TTC549 (cell line): ENCODE measurements at regions not wholly inside any gene's neighbourhood (a gene's known extent, or its start where the extent isn't known, plus 50 kb on each side); places are given as distances from the start of the nearest gene placed in this dataset.

Experiments used
- FAIRE-seq: peaks from 2 replicates; lab custom pipeline; 2012; peaks lifted over from hg19 to GRCh38; lab: Jason Lieb, UNC

DNA sequence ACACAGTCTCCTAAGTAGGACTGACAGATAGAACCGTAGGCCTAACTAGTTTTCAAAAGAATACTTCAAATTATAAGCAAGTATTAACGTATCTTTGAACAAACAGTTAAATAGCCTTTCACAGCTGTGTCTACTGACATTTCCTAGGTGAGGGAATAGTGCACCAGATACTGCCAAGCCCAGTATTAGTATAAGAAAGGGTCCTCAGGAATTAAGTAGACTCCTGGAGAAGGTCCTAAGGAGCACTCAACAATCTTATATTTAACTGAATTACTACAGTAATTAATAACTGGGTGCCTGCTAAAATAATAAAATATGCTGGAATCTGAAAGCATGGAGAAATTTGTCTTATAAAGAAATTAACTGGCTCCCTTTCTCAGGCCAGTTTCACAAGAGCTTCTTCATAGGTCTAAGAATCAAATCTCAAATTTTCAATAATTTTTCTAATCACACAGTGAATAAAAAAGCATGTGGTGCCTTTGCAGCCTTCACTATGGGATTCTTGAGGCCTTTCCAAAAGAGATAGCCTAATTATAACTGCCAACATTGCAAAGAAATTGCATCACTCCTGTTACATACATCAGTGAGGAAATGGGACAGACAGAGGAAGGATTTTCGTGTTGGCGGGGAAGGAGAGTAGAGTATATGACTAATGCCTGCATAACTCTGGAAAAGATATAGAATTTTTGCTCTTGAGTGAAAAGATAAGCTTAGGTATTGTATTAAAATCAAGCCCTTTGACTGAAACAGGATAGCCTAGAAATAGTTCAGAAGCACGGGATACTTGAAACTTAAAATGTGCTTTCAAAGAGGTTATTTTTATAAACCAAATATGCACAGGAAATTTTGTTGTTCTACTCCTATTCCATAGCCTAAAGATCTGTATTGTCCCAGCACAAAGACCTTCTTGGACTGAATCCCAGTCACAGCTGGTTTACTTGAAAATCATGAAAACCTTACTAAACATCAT lies 228.6 kb upstream of the STK17B start:
- no peak for FAIRE-seq

DNA sequence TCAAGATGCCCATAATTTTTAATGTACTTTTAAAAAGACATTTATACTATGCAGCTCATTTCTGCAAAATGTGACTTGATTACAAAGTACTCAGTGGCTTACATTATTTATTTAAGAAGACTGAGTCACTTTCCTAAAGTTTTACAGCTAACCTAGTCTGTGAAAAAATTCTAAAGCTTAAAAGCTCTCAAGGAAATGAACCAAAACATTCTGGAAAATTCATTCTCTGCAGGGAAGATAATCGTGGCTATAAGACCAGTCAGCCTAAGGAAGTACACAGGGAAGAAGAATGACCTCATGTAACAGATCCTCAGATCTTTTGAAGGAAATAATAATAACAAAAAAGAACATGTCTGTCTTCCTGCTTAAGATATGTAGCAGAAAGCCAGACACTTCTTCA lies 232.1 kb upstream of the STK17B start:
- FAIRE-seq: no peak

DNA sequence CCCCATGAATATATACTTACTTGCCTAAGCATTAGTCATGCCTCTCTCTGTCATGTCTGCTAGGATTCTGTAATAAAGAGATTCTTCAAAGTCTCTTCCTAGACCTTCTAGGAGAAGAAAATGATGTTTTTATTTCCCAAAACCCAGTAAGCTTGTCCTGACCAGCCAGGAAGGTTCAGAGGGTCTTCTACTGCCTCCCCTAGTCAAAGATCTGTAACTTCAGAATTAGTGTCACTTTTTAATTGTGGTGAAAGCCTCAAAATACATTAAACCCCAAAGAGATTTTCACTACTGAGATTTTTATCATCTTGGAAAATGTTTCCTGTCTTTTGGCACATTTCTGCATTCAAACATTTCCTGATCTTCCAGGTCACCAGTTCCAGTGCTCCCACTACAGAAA lies 232.9 kb upstream of the STK17B start:
- FAIRE-seq: no peak

DNA sequence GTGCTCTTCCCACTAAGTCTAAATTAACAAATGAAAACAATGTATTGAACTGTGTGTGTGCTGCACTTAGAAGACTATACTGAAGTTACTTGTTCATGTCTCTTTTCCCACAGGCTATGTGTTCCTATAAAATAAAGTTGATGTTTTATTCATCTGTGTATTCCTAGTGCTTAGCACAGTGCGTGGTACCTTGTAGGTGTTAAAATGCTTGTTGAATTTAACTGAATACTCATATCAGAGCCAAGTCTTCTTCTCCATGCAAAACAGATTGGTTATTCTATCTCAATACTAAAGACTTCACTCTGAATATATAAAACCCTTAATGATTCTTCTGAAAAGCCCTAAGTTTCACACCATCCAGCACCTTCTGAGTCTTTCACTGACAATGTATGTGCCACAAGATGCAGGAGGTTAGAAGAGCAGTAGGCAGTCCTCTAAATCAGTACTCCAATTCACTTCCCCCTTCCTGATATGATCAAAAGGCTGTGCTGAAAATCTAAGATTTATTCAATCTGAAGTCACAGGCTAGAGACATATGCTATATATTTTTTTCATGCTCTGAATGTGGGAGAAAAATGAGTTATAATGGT lies 231.7 kb upstream of the CCDC150 start:
- no peak for FAIRE-seq

DNA sequence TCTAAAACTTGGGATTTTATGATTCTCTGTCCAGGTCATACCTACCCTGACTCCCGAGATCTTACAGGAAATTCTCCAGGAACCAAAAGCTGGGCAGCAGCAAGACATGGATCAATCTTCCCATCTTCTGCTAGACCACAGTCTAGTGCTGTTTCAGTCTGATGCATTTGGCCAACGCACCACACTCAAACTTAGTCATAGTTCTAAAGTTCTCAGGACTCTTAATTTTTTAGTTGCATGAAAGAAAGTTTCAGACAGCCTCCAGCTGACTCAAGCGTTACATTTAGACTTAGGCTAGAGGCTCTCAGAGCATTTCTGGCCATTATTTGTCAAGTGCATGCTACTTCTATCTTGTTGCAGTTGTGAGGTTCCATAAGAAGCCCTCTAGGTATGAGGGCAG lies 230.1 kb upstream of the CCDC150 start:
- no peak for FAIRE-seq

DNA sequence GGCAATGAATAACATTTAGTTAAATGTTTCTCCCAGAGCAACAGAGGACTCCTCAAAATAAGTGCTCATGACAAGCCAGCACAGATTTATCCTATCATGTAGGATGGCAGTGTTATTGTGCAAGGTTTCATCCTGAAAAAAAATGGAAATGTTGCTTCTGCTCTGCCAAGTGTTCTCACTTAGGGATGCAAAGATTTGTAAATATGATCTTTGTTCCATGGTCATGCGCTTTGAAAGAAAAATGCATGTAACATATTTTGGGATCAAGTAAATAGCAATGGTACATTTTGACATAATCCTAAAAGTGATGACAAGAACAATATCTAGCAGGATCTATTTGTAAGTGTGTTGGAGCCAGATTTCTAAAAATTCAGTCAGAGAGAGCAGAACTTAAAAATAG lies 229.5 kb upstream of the CCDC150 start:
- no peak for FAIRE-seq

DNA sequence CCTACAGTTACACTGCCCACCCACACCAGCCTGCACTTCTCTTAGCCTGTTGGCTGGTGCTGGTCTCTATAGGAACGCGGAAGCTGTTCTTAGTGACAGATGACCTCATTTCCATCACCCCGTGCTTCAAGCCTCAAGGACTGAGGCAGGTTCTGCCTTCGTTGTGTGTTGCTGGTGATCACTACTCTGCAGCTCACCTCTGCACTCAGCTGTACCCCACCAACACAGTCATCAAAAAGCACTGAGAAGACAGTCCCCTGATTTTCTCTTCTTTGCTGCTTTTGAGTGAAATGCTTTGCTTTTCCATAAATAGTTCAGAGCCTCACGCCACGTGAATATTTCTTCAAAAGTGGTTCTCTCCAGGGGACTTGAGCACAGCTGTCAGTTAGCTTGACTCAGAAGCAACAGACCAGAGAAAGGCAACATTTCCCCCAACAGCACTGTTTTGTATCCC lies 225.7 kb upstream of the CCDC150 start:
- no peak for FAIRE-seq

DNA sequence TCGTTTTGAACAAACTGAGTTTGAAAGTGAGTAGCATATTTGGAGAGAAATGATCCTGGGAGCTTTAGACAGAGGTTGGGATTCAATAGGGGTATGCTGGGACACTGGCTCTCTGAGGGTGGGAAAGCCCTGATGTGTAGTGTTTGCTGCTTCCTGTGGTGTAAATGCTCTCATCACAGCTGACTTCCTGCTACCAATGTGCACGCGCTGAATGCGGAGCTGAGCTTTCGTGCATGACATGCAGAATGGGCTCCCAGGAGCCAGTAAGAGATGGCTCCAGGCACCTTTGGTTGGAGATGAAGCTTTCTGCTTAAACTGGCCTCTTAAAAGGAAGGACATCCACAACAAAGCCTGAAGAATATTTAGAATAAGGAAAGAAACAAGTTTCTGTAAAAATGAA lies 224.1 kb upstream of the CCDC150 start:
- no peak for FAIRE-seq

DNA sequence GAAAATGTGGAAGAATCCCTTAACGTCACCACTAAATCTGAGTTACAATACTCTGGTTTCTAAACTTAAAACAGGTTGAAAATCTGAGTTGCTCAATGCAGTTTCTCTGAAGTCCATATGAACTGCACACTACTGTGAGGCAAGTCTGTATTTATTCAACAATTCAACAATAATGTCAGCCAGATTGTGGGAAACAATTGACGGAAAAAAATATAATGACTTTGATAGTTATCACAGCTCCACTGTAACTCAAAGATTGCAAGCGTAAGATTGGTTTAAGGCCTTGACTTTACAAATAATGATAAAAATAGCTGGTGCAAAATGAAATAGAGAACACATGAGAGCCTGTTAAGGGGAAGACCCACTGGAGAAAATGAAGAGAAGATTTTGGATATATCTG lies 219.4 kb upstream of the CCDC150 start:
- FAIRE-seq: no peak

DNA sequence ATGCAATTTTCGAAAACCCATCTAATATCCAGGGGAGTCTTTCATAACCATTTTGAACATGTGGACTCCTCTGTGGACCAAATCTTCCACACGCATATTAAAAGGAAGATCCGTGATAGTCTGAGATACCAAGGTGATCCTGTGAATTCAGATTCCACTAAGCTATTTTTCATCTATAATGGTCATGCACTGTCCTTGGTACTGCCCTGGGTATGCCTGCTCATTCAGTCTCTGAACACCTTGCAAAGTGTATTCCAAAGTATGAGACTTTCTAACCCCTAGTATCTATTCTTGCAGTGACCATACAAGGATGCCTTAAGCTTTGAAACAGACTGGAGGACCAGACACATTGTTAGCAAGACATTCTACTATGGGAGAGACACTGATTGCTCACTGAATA lies 217.6 kb upstream of the CCDC150 start:
- FAIRE-seq: no peak

DNA sequence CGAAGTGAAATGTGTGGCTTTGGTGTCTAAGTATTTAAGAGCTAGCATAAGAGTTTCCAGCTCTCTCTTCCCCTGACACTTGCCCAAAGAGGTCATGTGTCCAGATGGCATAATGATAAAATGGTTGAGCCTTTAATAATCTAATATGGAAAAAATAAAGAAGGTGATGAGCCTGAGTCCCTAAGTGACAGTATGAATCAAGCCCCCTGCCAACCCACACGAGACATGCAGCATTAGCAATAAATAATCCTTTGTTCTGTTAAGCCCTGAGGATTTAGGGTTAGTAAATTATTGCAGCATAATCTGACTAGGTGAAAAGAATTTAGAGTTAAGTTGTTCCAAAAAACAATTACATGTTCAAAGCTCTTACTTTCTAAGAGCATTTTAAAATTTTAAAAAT lies 217.2 kb upstream of the CCDC150 start:
- no peak for FAIRE-seq

DNA sequence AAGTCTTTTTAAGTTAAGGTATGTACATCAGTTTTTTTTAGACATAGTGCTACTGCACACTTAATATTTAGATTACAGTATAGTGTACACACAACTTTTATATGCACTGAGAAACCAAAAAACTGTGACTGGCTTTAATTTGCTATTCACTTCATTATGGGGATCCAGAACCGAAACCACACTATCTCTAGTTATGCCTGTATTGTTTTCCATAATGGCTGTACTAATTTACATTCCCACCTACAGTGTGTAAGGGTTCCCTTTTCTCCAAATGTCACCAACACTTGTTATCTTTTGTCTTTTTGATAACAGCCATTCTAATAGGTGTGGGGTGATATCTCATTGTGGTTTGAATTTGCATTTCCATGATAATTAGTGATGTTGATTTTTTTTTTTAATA lies 213.4 kb upstream of the CCDC150 start:
- no peak for FAIRE-seq

DNA sequence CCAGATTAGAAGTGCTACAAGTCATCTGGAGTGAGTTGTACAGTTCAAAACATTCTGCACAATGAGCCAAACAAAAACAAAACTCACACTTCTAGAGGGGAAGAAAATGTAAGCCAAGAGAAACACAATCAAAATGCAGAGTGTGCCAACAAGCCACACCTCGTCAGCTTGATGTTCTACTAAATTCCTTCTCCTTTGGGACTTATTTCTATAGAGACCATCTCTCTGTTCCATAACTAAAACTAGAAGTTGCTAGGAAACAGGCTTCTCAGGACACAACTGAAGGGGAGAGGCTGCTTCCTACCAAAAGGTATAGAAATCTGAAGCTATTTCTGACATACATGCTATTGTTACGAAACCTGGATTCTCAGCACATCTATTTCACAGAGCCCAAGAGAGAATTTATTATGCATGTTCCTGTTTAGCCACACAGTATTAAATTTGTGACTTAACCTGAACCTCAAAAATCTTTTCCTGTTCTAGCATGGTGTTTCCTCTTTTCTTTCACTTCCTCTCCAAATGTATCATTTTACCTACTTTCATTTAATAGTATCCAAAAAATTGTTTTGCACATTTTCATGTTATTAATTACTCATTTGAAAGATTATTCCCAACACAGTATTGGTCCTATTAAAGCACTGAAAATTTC lies 211.4 kb upstream of the CCDC150 start:
- no peak for FAIRE-seq

DNA sequence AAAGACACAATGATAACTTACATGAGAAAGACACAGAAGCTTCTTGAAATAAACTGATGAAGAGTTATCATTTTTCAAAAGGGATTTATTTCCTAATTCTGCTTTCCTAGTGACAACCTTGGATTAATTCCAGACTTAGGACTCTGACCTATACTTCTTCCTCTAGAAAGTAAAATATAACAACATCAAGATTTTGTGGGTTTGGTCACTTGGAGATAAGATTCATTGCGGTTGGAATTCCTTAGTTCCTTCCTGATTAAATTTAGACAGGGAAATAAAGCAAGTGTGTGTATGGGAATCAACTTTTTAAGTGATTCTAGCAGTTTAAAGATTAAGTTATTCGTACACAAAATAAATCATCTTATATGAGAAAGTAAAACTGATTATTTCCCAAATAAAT lies 208.4 kb upstream of the CCDC150 start:
- no peak for FAIRE-seq

DNA sequence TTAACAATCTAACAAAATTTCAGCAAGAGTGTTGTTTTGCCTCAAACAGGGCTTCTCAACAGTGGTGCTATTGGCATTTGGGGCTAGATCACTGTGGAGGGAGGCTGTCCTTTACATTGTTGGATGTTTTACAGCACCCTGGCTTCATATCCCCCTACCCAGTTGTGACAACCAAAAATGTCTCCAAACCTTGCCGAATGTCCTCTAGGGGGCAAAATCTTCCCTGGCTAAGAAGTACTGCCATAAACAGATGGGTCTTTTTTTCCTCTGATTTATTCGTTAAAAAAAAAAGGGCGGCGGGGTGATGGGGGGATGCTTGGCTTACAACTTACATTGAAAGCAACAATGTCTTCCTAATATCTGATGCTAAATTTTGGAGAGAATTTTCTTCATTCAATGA lies 207.6 kb upstream of the CCDC150 start:
- FAIRE-seq: no peak

DNA sequence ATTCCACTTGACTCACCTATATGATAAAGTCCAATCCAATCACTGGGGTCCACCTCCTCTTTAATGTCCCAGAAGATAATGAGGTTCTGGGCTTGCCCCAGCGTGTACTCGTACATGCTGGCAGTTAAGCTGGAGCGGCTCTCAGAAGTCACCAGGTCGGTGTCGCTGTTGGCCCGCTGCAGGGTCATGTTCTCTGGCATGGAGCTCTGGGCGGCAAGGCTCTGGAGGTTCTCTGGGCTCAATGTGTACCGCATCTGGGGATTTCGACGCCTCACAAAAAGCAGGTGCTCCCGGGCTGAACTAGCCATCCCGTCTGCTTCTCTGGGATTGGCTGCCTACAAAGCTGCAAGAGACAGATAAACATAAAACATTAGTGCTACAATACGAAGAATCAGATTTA lies 206.4 kb upstream of the CCDC150 start:
- no peak for FAIRE-seq

DNA sequence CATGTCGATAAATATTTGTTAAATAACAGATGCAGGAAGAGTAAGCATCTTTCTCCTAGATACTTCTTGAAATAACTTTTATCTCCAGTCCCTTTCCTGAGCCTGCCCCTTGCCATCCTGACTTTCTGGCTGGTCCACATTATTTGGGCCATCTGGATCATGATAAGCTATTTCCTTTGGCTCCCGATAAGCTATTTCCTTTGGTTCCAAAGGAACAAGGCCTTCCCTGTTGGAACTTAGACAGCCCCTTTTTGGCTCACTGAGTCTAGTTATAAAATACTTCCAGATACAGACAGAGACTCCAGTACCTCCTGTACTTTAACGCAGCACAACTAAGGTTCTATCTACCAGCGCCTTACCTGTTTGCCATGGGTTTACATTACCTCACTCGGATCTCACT lies 205.3 kb upstream of the CCDC150 start:
- FAIRE-seq: no peak

DNA sequence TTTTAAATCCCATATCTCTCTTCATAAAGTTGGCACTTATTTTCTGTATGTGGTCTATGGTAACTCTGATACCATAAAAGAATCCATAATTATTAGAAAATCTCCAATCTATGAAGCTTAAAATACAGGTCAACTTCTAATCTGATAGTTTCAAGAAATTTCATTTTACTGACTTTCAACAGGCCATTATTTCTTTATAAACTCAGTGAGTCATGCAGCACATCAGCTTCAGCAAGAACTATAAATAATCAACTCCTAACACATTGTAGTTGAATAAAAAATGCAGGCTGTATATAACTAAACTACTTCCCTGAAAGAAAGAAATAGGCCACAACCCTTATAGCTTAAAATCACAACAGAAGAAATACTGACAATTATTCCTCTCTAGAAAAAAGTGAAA lies 204.3 kb upstream of the CCDC150 start:
- no peak for FAIRE-seq

DNA sequence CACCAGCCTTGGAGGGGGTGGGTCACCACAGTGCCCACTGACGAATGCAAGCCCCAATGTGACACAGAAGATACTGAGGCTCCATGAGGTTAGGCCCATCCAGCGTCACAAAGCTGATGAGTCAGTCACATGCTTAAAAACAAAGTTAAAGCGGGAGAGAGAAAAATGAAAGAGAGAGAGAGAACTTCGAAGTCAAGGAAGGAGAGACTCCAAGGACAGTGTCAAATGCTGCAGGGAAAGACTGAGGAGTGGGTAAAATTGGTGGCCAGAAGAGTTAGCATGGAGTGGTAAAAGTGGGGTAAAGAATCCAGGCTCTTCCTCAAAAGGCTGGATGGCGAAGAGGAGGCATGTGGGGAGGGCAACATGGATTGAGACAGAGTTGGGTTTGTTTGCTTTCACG lies 201.9 kb upstream of the CCDC150 start:
- FAIRE-seq: no peak

DNA sequence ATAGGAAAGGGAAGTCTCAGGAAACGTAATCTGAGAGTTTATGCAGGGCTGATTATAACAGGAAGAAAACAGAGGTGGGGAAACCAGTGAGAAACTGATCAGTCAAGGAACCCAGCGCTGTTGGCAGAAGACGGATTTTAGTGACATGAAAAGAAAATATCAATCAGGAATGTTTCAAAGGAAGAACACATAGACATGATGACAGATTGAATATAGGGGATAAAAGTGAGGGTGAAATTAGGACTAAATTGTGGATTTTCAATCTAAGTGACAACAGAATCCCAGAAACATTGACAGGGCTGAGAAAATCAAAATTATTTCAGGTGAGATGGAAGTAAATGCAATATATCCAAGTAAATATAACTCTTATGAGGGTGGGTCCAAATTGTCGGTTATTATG lies 199.8 kb upstream of the CCDC150 start:
- FAIRE-seq: no peak

DNA sequence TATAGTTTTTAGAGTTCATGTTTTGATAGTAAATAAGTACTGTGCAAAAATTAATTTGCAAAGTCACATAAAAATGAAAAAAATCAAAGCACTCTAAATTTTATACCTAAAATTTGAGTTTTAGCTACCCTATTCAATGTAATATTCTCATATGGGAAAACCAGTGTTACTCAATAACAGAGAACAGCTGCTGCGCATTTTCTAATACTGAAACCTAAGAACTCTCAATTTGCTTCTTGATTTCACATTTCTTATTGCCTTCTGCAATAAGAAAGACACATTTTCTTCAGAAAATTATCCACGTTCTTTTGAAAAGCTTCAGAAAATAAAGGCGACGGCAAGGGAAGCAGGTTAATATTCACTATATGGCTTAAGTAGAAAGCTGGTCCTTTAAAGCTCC lies 199.1 kb upstream of the CCDC150 start:
- FAIRE-seq: no peak

DNA sequence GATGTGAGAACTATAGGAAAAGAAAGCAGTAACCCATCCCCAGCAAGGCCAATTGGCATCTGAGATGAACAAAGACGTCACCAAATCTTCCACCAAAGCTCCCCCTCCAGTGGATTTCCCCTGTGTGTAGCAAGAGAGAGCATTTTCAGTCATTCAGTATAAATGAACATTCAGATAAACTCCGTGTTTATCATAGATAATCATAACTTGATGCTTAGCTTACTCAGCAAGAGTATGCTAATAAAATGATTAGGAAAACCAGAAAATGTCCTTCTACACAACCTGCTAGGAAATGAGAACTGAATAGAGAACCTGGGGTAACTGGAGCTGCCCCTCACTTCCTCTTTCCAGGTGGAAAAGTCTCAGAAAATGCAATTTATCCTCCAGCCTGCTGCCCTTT lies 198.0 kb upstream of the CCDC150 start:
- FAIRE-seq: no peak

DNA sequence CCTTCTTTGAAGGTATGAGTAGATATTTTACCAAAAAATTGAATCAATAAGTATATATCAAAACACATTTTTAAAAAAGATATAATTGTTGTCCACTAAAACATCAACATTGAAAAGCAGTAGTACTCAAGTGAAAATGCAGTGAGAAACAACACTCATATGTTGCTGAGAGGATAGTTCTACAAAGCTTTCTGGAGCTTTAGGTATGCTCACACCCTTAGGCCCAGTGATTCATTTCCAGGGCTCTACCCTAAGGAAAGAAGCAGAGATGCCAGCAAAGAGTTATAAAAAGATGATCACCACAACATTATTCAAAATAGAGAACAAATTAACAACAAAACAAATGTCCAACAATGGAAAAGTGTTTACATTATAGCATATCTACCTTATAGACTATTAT lies 197.3 kb upstream of the CCDC150 start:
- no peak for FAIRE-seq

DNA sequence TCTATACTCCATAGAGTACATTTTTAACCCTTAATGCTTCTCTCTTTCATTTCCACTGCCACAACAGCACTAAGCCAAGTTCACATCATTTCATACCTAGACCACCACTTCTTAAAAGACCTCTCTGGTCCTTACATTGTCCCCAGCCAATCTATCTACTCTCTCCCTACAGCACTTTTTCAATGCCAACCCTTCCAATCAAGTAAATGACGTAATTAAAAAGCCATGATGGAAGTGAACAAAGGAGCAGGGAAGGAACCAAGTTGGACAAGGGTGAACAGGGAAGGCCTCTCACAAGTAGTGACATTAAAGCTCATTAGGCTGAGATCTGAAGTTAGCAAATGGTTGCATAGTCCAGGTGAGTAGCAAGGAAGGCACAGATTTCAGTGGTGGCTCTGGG lies 195.1 kb upstream of the CCDC150 start:
- FAIRE-seq: no peak
